ENCODE measurements at regions not wholly inside any gene's neighbourhood (a gene's known extent, or its start where the extent isn't known, plus 50 kb on each side); places are given as distances from the start of the nearest gene placed in this dataset.

DNA sequence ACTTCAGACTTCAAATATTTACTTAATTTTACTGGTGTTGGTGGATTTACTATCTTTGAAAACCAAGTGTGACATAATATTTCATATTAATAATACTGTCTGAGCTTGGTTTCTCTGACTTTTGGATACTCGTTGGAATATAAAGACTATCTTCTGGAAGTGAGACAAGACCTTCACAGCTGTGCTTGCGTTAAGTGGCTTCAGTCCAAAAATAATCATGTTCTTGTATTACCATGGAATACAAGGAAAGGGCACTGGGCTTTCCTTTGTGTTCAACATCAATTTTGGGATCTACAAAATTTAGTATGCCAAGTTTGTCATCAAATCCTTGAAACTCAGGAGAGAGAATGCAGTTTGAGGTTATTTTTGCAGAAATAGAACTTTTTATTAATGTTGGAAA is 712.4 kb upstream of the LCORL start:
- 62 to 71% methylated on average over 2 of the region's 2 CpGs for WGBS, 2 donors
- Histone ChIP-seq H3K4me3 (no peak overlapping the region), H3K9me3 (no peaks in the 10 kb centered on the region), H3K36me3 (no peaks in the 10 kb centered on the region), H3K27me3 (no peaks in the 10 kb centered on the region), H3K27ac (no peak overlapping the region), H3K4me1 (no peaks in the 10 kb centered on the region)
- no peak for DNase-seq
- ATAC-seq (ENCODE audit: low FRiP score in 2 of 2), result no peak
- TF ChIP-seq POLR2AphosphoS5 (IDR thresholded peaks at IDR 0.05), result no peak
- TF ChIP-seq, protein P1, sequence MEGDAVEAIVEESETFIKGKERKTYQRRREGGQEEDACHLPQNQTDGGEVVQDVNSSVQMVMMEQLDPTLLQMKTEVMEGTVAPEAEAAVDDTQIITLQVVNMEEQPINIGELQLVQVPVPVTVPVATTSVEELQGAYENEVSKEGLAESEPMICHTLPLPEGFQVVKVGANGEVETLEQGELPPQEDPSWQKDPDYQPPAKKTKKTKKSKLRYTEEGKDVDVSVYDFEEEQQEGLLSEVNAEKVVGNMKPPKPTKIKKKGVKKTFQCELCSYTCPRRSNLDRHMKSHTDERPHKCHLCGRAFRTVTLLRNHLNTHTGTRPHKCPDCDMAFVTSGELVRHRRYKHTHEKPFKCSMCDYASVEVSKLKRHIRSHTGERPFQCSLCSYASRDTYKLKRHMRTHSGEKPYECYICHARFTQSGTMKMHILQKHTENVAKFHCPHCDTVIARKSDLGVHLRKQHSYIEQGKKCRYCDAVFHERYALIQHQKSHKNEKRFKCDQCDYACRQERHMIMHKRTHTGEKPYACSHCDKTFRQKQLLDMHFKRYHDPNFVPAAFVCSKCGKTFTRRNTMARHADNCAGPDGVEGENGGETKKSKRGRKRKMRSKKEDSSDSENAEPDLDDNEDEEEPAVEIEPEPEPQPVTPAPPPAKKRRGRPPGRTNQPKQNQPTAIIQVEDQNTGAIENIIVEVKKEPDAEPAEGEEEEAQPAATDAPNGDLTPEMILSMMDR (IDR thresholded peaks at IDR 0.05), result no peak
- TF ChIP-seq POLR2A (IDR thresholded peaks at IDR 0.05), result no peak
- no peak for TF ChIP-seq EP300 (IDR thresholded peaks at IDR 0.05)

DNA sequence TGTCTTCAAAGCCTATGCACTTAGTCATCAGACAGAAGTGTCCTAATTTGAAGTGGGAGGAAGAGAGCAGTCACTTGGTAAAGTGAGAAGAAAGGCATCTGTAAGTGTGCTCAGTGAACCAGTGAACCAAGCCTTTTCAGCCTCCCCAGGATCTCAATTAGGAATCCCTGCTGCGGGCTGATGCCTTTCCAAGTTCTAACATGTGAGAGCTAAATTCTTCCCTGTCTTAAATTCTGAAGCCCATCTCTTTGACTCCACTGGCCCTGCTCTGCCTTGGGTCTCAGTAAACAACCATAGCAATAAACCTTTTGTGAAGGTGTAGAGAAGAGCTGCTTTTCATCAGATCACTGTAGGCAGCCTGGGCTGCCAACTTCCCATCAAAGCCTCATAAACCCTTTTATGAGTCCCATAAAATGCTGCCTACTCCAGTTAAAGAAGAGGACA is 701.2 kb upstream of the LCORL start:
- DNase-seq, result no peak
- WGBS, 2 donors, result 63 to 77% methylated on average over 1 of the region's 1 CpG
- Histone ChIP-seq H3K27me3 (no peaks in the 10 kb centered on the region), H3K27ac (no peak overlapping the region), H3K9me3 (no peaks in the 10 kb centered on the region), H3K4me1 (no peaks in the 10 kb centered on the region), H3K36me3 (no peaks in the 10 kb centered on the region), H3K4me3 (no peak overlapping the region)
- no peak for TF ChIP-seq EP300 (IDR thresholded peaks at IDR 0.05)
- no peak for TF ChIP-seq POLR2AphosphoS5 (IDR thresholded peaks at IDR 0.05)
- TF ChIP-seq, protein P1 (IDR thresholded peaks at IDR 0.05), result no peak
- no peak for TF ChIP-seq POLR2A (IDR thresholded peaks at IDR 0.05)
- ATAC-seq (ENCODE audit: low FRiP score in 2 of 2), result no peak

DNA sequence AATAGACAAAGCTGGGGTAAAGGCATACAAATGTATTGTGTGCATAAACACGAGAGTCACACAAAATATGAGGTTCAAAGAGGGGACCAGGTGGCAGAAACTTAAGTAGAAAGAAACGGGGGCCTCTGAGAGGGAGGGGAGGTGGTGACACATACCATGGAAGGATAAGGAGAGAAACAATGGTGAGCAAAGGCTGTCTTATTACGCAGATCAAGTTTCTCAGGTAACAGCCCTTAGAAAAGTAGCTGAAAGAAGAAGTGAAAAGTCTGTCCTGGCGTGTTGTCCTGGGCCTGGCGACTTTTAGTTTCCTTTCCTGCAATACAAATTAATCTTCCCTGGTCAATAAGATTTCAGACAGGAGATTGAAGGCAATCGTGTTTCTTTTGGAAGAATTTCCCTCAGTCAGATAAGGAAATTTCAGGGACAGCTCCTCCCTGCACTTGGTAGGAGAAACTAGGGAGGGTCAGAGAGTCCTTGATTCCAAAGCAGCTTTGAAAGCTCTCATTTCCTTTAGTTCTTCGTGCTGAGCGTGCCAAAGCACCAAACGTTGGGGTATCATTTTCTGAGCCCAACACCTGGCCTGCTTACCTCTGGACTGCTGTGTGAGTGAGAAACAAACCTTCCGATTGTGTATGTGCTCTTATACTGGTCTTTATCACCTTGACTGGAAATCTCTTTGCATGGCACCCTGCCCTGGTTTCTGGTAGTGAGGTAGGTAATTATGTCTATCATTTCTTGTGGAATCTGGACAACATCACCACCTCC is 676.7 kb upstream of the LCORL start:
- no peak for ATAC-seq (ENCODE audit: low FRiP score in 2 of 2)
- WGBS, 2 donors, result 63 to 65% methylated on average over 10 of the region's 10 CpGs
- no peak overlapping the region for H3K4me3 ChIP-seq
- H3K9me3 ChIP-seq, result no peaks in the 10 kb centered on the region
- TF ChIP-seq EP300 (IDR thresholded peaks at IDR 0.05), result no peak
- TF ChIP-seq POLR2AphosphoS5 (IDR thresholded peaks at IDR 0.05), result no peak
- TF ChIP-seq, protein P1 (IDR thresholded peaks at IDR 0.05), result no peak
- H3K36me3 ChIP-seq, result no peaks in the 10 kb centered on the region
- H3K27ac ChIP-seq, result no peak overlapping the region
- H3K4me1 ChIP-seq, result no peaks in the 10 kb centered on the region
- no peaks in the 10 kb centered on the region for H3K27me3 ChIP-seq
- no peak for DNase-seq

DNA sequence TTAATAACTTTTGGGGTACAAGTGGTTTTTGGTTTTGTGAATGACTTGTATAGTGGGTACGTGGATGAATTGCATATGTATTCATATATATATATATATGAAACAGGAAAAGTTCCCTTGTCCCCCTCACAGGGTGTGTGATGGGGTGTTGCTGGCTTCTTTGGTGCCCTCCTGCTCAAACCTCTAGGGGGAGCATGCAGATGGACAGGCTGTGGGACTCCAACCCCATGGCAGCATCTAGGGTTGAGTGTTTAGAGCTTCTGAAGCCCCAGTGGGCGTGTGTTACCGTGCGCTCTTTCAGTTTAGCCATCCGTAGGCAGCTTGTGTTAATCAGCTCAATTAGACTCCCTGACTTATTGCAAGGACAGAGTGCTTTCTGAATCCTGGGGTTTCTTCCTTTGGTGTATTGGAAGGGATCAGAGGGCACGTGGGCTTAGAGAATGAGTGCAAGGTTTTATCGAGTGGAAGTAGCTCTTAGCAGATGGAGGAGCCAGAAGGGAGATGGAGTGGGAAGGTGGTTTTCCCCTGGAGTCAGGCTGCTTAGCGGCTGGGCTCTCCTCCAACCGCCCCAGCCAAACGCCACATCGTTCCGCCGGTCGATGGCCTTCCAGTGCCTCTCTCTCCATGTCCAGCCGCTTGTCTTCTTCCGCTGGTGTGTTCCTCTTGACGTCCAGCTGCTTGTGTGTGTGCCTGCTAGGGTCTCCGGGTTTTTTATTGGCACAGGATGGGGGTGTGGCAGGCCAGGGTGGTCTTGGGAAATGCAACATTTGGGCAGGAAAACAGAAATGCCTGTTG is 674.4 kb upstream of the LCORL start:
- WGBS, 2 donors, result 94% methylated on average over 18 of the region's 18 CpGs
- DNase-seq (peak in 1 of 2 donors; percentile 58), ATAC-seq (ENCODE audit: low FRiP score in 2 of 2) (no peak)
- no peak overlapping the region for H3K27ac ChIP-seq
- peaks cover 0 to 5% (median 2%) of the 10 kb centered on the region in 4 donors for H3K4me1 ChIP-seq
- H3K27me3 ChIP-seq, result no peaks in the 10 kb centered on the region
- H3K4me3 ChIP-seq, result no peak overlapping the region
- TF ChIP-seq POLR2AphosphoS5 (IDR thresholded peaks at IDR 0.05) (no peak), POLR2A (IDR thresholded peaks at IDR 0.05) (no peak), EP300 (IDR thresholded peaks at IDR 0.05) (no peak)
- TF ChIP-seq, protein P1 (IDR thresholded peaks at IDR 0.05), result no peak
- H3K9me3 ChIP-seq, result no peaks in the 10 kb centered on the region
- H3K36me3 ChIP-seq, result no peaks in the 10 kb centered on the region
